H1 (cell line): ENCODE measurements at regions not wholly inside any gene's neighbourhood (a gene's known extent, or its start where the extent isn't known, plus 50 kb on each side); places are given as distances from the start of the nearest gene placed in this dataset.

ENCODE experiments used
- CTCF ChIA-PET: fragments of 300-600 bp; sonication (Branson Sonifier 250); formaldehyde crosslinking; loops from one replicate; lab custom pipeline; 2021; ENCODE audit not compliant: partially characterized antibody; lab: Charles Lee
- POLR2A ChIA-PET: fragments of 300-600 bp; sonication (Branson Sonifier 250); formaldehyde crosslinking; loops from one replicate; lab custom pipeline; 2021; ENCODE audit warnings: inconsistent platforms; ENCODE audit not compliant: partially characterized antibody; lab: Charles Lee
- DNase-seq, 2 experiments: peaks; one replicate each; pipeline versions ENCODE4 v3.0.0 to v3.0.0-alpha.2; 2010 to 2022; ENCODE audit warnings: low spot score in 2 of 2, low read depth in 1 of 2, mixed read lengths in 1 of 2
- FAIRE-seq: peaks from 2 replicates; lab custom pipeline; 2011; peaks lifted over from hg19 to GRCh38; lab: Jason Lieb, UNC
- H2AFZ ChIP-seq: 2 replicates; pipeline ENCODE4 v1.8.1; 2012; ENCODE audit warnings: low read length, inconsistent platforms
- H2AK5ac ChIP-seq: 2 replicates; pipeline ENCODE4 v1.6.1; 2013; ENCODE audit warnings: low read depth, low read length
- H2BK120ac ChIP-seq: replicated peaks from 2 replicates; pipeline ENCODE3; 2013; ENCODE audit warnings: low read depth, low read length, inconsistent platforms
- H2BK12ac ChIP-seq: 2 replicates; pipeline ENCODE4 v1.6.1; 2013; ENCODE audit warnings: low read depth, low read length
- H2BK15ac ChIP-seq: 2 replicates; pipeline ENCODE4 v1.6.1; 2013; ENCODE audit warnings: low read length
- H2BK20ac ChIP-seq: 2 replicates; pipeline ENCODE4 v1.6.1; 2013; ENCODE audit warnings: low read length
- H2BK5ac ChIP-seq: 2 replicates; pipeline ENCODE4 v1.6.1; 2013; ENCODE audit warnings: low read depth, low read length
- H3K14ac ChIP-seq: 2 replicates; pipeline ENCODE4 v1.6.1; 2013; ENCODE audit warnings: inconsistent platforms; ENCODE audit not compliant: insufficient read length
- H3K18ac ChIP-seq: 2 replicates; pipeline ENCODE4 v1.6.1; 2013; ENCODE audit warnings: low read length; ENCODE audit errors: extremely low read depth
- H3K23ac ChIP-seq: 2 replicates; pipeline ENCODE4 v1.6.1; 2013; ENCODE audit warnings: inconsistent platforms; ENCODE audit not compliant: insufficient read length
- H3K23me2 ChIP-seq: 2 replicates; pipeline ENCODE4 v1.6.1; 2013; ENCODE audit warnings: low read depth, low read length
- H3K27ac ChIP-seq: 2 replicates; pipeline ENCODE4 v1.6.1; 2011; ENCODE audit warnings: low read depth, low read length, inconsistent platforms
- H3K27me3 ChIP-seq, 4 experiments: replicated peaks in 1 of 4; 1 replicate in 1 of 4; 2 replicates in 3 of 4; pipeline versions ENCODE4 v1.6.1 to v1.8.1; 2011 to 2013; ENCODE audit warnings: low read length in 3 of 4, mild to moderate bottlenecking in 3 of 4, inconsistent platforms in 2 of 4, mixed read lengths in 2 of 4, moderate library complexity in 1 of 4; ENCODE audit not compliant: control insufficient read depth in 3 of 4, insufficient read depth in 3 of 4; ENCODE audit errors: extremely low read depth in 1 of 4
- H3K36me3 ChIP-seq, 4 experiments: 2 replicates each; pipeline versions ENCODE4 v1.6.1 to v1.8.1; 2011 to 2013; ENCODE audit warnings: mild to moderate bottlenecking in 4 of 4, low read length in 3 of 4, moderate library complexity in 2 of 4, control low read depth in 1 of 4, inconsistent platforms in 1 of 4; ENCODE audit not compliant: insufficient read depth in 4 of 4, control insufficient read depth in 2 of 4
- H3K4ac ChIP-seq: replicated peaks from 2 replicates; pipeline ENCODE3; 2013; ENCODE audit warnings: low read length, low read depth, mixed read lengths, inconsistent platforms; ENCODE audit not compliant: insufficient read length
- H3K4me1 ChIP-seq, 4 experiments: replicated peaks in 1 of 4; 1 replicate in 1 of 4; 2 replicates in 3 of 4; pipeline versions ENCODE4 v1.6.1 to v1.8.1; 2011 to 2013; ENCODE audit warnings: low read length in 3 of 4, inconsistent platforms in 2 of 4, mixed read lengths in 1 of 4; ENCODE audit not compliant: insufficient read depth in 4 of 4, control insufficient read depth in 3 of 4
- H3K4me2 ChIP-seq, 2 experiments: 2 replicates each; pipeline versions ENCODE4 v1.6.1 to v1.8.1; 2011 to 2013; ENCODE audit warnings: low read depth in 2 of 2, low read length in 2 of 2, control low read depth in 1 of 2, inconsistent platforms in 1 of 2, mild to moderate bottlenecking in 1 of 2; ENCODE audit not compliant: insufficient read depth in 1 of 2
- H3K4me3 ChIP-seq, 4 experiments: fragments of 200-600, 300-600 bp in 1 of 4; sonication (generic), shearing (Covaris generic), sonication (Bioruptor Twin) in 1 of 4; 2 replicates each; pipeline versions ENCODE4 v1.5.1 to v1.8.1; 2011 to 2016; ENCODE audit warnings: low read length in 4 of 4, low read depth in 3 of 4, control low read depth in 2 of 4, inconsistent platforms in 2 of 4, mild to moderate bottlenecking in 2 of 4, mixed read lengths in 1 of 4, moderate library complexity in 1 of 4; ENCODE audit not compliant: insufficient read depth in 2 of 4; ENCODE audit errors: extremely low read depth in 1 of 4
- H3K56ac ChIP-seq: replicated peaks from 2 replicates; pipeline ENCODE3; 2013; ENCODE audit warnings: low read depth, mild to moderate bottlenecking, mixed read lengths, low read length, inconsistent platforms; ENCODE audit not compliant: insufficient read length
- H3K79me1 ChIP-seq: 2 replicates; pipeline ENCODE4 v1.6.1; 2013; ENCODE audit warnings: low read depth, low read length, control low read depth
- H3K79me2 ChIP-seq, 2 experiments: 2 replicates each; pipeline versions ENCODE4 v1.6.1 to v1.8.1; 2012 to 2013; ENCODE audit warnings: low read length in 2 of 2, mild to moderate bottlenecking in 2 of 2, inconsistent platforms in 1 of 2; ENCODE audit not compliant: insufficient read depth in 2 of 2, control insufficient read depth in 1 of 2
- H3K9ac ChIP-seq, 4 experiments: replicated peaks in 1 of 4; 1 replicate in 1 of 4; 2 replicates in 3 of 4; pipeline versions ENCODE4 v1.6.1 to v1.8.1; 2011 to 2013; ENCODE audit warnings: low read depth in 3 of 4, low read length in 3 of 4, control low read depth in 2 of 4, mild to moderate bottlenecking in 2 of 4, moderate library complexity in 2 of 4, inconsistent platforms in 1 of 4; ENCODE audit errors: extremely low read depth in 1 of 4
- H3K9me3 ChIP-seq, 2 experiments: 2 replicates each; pipeline versions ENCODE4 v1.6.1 to v1.8.1; 2012 to 2013; ENCODE audit warnings: mild to moderate bottlenecking in 2 of 2, moderate library complexity in 2 of 2, control low read depth in 1 of 2, inconsistent platforms in 1 of 2, low read depth in 1 of 2, low read length in 1 of 2, mixed read lengths in 1 of 2; ENCODE audit not compliant: insufficient read depth in 2 of 2
- H4K20me1 ChIP-seq, 2 experiments: replicated peaks in 1 of 2; 2 replicates each; pipeline versions ENCODE3 to v1.8.1; 2011 to 2013; ENCODE audit warnings: inconsistent platforms in 2 of 2, low read length in 2 of 2, mild to moderate bottlenecking in 1 of 2; ENCODE audit not compliant: insufficient read depth in 2 of 2, control insufficient read depth in 1 of 2
- H4K5ac ChIP-seq: 2 replicates; pipeline ENCODE4 v1.6.1; 2013; ENCODE audit warnings: low read length, low read depth, mixed read lengths, inconsistent platforms; ENCODE audit not compliant: insufficient read length
- H4K8ac ChIP-seq: 2 replicates; pipeline ENCODE4 v1.8.0; 2013; ENCODE audit warnings: mild to moderate bottlenecking, moderate library complexity, low read length, inconsistent platforms; ENCODE audit not compliant: insufficient read depth; ENCODE audit errors: extremely low read depth
- H4K91ac ChIP-seq: replicated peaks from 2 replicates; pipeline ENCODE3; 2013; ENCODE audit warnings: low read length, mixed read lengths, inconsistent platforms; ENCODE audit not compliant: insufficient read length
- CHD2 ChIP-seq: IDR thresholded peaks from 2 replicates; pipeline ENCODE4 v1.6.1; 2012; ENCODE audit warnings: low read length, improper control_type of control experiment
- WGBS, 2 experiments: shearing (Covaris generic) in 1 of 2; methylation state at CpG; one replicate each; pipeline versions ENCODE4 v1.1.6 to v1.1.7; 2013 to 2015; ENCODE audit warnings: low lambda C conversion rate in 2 of 2, mixed read lengths in 2 of 2, inconsistent platforms in 1 of 2, low coverage in 1 of 2, missing lambda C conversion rate in 1 of 2; ENCODE audit not compliant: insufficient replicate concordance in 2 of 2, insufficient coverage in 1 of 2, insufficient read length in 1 of 2; ENCODE audit errors: extremely low coverage in 1 of 2, missing lambda C conversion rate in 1 of 2; 5-methylcytosine and 5-hydroxymethylcytosine counted together

- CTCF ChIA-PET: interaction anchor here (1.8 kb wide), 1 partner anchor 30 kb away, joined by 5 read pairs; no protein-coding TSS in a partner anchor
- no peak overlapping the region for H2AK5ac ChIP-seq
Measured at GRCh38 chr21:14707511-14708020, 161.5 kb upstream of the SAMSN1 start.

More at GRCh38 chr21:14707511-14708020, 161.5 kb upstream of the SAMSN1 start:
- H2BK120ac ChIP-seq: no peak overlapping the region
- H3K56ac ChIP-seq: no peak overlapping the region
- no peak overlapping the region for H2BK5ac ChIP-seq
- DNase-seq: no peak
- H3K9me3 ChIP-seq: no peaks in the 10 kb centered on the region
- no peak overlapping the region for H2BK12ac ChIP-seq
- H3K4me3 ChIP-seq: no peak overlapping the region
- H2BK20ac ChIP-seq: no peak overlapping the region
- H3K4me1 ChIP-seq: no peaks in the 10 kb centered on the region
- H3K9ac ChIP-seq: no peak overlapping the region
- no peak overlapping the region for H2BK15ac ChIP-seq
- H3K27me3 ChIP-seq: no peaks in the 10 kb centered on the region
- no peak overlapping the region for H4K5ac ChIP-seq
- H3K79me2 ChIP-seq: no peaks in the 10 kb centered on the region
- H4K8ac ChIP-seq: no peak overlapping the region
- no peak for FAIRE-seq
- H2AFZ ChIP-seq: no peak overlapping the region
- no peak overlapping the region for H3K18ac ChIP-seq
- H3K23ac ChIP-seq: no peak overlapping the region
- WGBS, 2 experiments: 68% methylated on average over 2 of the region's 2 CpGs; no CpG with 5 or more reads in 1 of the 2 experiments
- H3K79me1 ChIP-seq: no peaks in the 10 kb centered on the region
- POLR2A ChIA-PET: no interaction called here
- H4K20me1 ChIP-seq: no peaks in the 10 kb centered on the region
- no peak overlapping the region for H3K4ac ChIP-seq
- H3K4me2 ChIP-seq: no peak overlapping the region
- no peak overlapping the region for H3K14ac ChIP-seq
- H3K36me3 ChIP-seq: no peaks in the 10 kb centered on the region
- no peaks in the 10 kb centered on the region for H3K23me2 ChIP-seq
- H3K27ac ChIP-seq: no peak overlapping the region
- H4K91ac ChIP-seq: no peak overlapping the region
- no peak for TF ChIP-seq CHD2
